Testis (tissue), 2 donors: ENCODE measurements at regions not wholly inside any gene's neighbourhood (a gene's known extent, or its start where the extent isn't known, plus 50 kb on each side); places are given as distances from the start of the nearest gene placed in this dataset.

Experiments used
- DNase-seq: peaks from one replicate; pipeline ENCODE4 v3.0.0-alpha.2; 2019
- H3K27ac ChIP-seq, 2 donors: fragments of 200-600 bp; sonication (generic); one replicate each; pipeline ENCODE4 v1.5.1; 2019
- H3K27me3 ChIP-seq: fragments of 200-600 bp; sonication (generic); one replicate; pipeline ENCODE4 v1.5.1; 2019
- H3K36me3 ChIP-seq: fragments of 200-600 bp; sonication (generic); one replicate; pipeline ENCODE4 v1.5.1; 2017; ENCODE audit warnings: low read depth; ENCODE audit errors: missing control alignments
- H3K4me1 ChIP-seq: fragments of 200-600 bp; sonication (generic); one replicate; pipeline ENCODE4 v1.5.1; 2019
- H3K4me3 ChIP-seq, 2 donors: fragments of 200-600 bp; sonication (generic); one replicate each; pipeline ENCODE4 v1.5.1; 2017 to 2019
- H3K9me3 ChIP-seq: fragments of 200-600 bp; sonication (generic); one replicate; pipeline ENCODE4 v1.5.1; 2017
- CTCF ChIP-seq, 3 experiments: fragments of 450-650 bp in 2 of 3; fragments of 200-600 bp in 1 of 3; sonication (generic) in 1 of 3; IDR thresholded peaks; one replicate each; pipeline ENCODE4 v1.5.1; 2016 to 2019; ENCODE audit warnings: antibody characterized with exemption in 3 of 3, mild to moderate bottlenecking in 2 of 3, moderate library complexity in 1 of 3
- POLR2A ChIP-seq: fragments of 450-650 bp; IDR thresholded peaks from one replicate; pipeline ENCODE4 v1.6.1; 2017; ENCODE audit warnings: antibody characterized with exemption, mild to moderate bottlenecking, moderate library complexity
- WGBS, 2 donors: methylation state at CpG; one replicate each; pipeline ENCODE4 v1.1.5; 2018; 5-methylcytosine and 5-hydroxymethylcytosine counted together
- intact Hi-C: fragments of 100-400 bp; cut with DNase I; formaldehyde crosslinking; loops from one replicate; pipeline ENCODE4 v1.15.1; 2023; ENCODE audit warnings: low total_unique reads

- intact Hi-C loops: loop anchor here (5.0 kb wide), 1 partner anchor 514 kb away; no protein-coding TSS in a partner anchor
- no peak for DNase-seq
- no peaks in the 10 kb centered on the region for H3K36me3 ChIP-seq
These were observed 367.6 kb downstream of the THBS2 start for GRCh38 chr6:168885751-168886742.

GRCh38 chr6:168885196-168885595 lies 368.4 kb downstream of the THBS2 start:
- intact Hi-C loops: loop anchor here (5.0 kb wide), 1 partner anchor 513 kb away; no protein-coding TSS in a partner anchor

More at GRCh38 chr6:168885751-168886742, 367.6 kb downstream of the THBS2 start:
- TF ChIP-seq POLR2A (no peak), CTCF (IDR thresholded peaks at IDR 0.05) (no peak)
- peaks cover 3% of the 10 kb centered on the region for H3K4me1 ChIP-seq
- 57 to 66% methylated on average over 36 to 51 of the region's 51 CpGs for WGBS, 2 donors
- no peak overlapping the region for H3K27ac ChIP-seq
- H3K27me3 ChIP-seq: no peaks in the 10 kb centered on the region
- no peaks in the 10 kb centered on the region for H3K9me3 ChIP-seq
- H3K4me3 ChIP-seq: no peak overlapping the region

DNA sequence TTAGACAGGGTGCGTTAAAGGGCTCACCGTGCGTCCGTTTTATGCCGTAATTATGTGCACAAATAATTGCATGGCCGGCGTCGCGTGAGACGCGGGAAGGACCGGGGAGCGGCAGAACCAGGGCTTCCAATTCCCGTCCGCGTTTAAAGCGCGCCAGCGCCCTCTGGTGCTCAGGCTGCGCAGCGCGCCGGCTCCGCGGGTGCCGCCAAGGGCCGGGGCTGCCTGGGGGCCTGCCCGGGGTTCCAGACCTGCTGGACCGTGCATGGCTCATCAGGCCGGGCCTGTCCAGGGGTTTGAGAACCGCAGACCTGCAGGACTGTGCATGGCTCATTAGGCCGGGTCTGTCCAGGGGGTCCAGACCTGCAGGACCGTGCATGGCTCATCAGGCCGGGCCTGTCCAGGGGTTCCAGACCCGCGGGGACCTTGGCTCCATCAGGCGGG lies 369.0 kb downstream of the THBS2 start:
- peak overlapping the region; percentile 3 to 21 for H3K4me3 ChIP-seq
- peak; percentile 86 for DNase-seq
- no peaks in the 10 kb centered on the region for H3K27me3 ChIP-seq
- TF ChIP-seq CTCF (IDR thresholded peaks at IDR 0.05) (peak; percentile 88 to 96 (median 91)), POLR2A (no peak)
- WGBS, 2 donors: 13 to 25% methylated on average over 5 to 37 of the region's 37 CpGs
- peaks cover 3% of the 10 kb centered on the region for H3K4me1 ChIP-seq
- H3K27ac ChIP-seq: no peak overlapping the region
- H3K36me3 ChIP-seq: no peaks in the 10 kb centered on the region
- H3K9me3 ChIP-seq: no peaks in the 10 kb centered on the region
- intact Hi-C loops: loop anchor here (5.0 kb wide), 1 partner anchor 512 kb away; no protein-coding TSS in a partner anchor

More at GRCh38 chr6:168885196-168885595, 368.4 kb downstream of the THBS2 start:
- DNase-seq: no peak
- Histone ChIP-seq H3K9me3 (no peaks in the 10 kb centered on the region), H3K27ac (no peak overlapping the region), H3K36me3 (no peaks in the 10 kb centered on the region), H3K4me3 (no peak overlapping the region), H3K27me3 (no peaks in the 10 kb centered on the region), H3K4me1 (peaks cover 3% of the 10 kb centered on the region)
- no peak for TF ChIP-seq POLR2A
- TF ChIP-seq CTCF (IDR thresholded peaks at IDR 0.05): no peak
- 60 to 72% methylated on average over 9 of the region's 9 CpGs for WGBS, 2 donors

DNA sequence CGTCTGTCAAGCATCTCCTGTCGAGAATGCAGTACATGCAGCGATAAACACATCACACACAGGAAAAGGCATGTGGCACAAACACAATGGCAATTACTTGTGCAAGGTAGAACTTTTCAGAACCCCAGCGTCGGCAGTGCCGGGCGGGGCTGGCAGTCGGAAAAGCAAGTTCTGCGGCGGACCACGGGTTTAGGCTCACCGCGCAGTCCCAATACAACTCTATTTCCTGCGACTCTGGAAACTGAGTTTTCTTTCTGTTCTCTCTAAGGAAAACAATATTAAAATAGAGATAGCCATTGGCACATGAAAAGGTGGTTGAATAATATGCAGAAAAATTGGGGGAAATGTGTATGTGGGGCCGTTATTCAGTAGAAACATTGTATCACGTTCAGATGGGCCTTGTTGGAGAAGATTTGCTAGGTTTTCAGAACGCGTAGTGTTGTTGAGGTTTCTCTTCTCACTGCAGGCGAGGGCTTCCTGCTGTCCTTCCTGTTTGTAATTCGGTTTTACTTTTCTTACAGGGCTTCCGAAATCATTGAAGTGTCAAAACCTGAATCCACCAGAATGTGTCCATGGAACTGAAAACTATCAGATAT lies 369.5 kb downstream of the THBS2 start:
- Histone ChIP-seq H3K27me3 (no peaks in the 10 kb centered on the region), H3K4me1 (peaks cover 3% of the 10 kb centered on the region), H3K36me3 (no peaks in the 10 kb centered on the region), H3K9me3 (no peaks in the 10 kb centered on the region), H3K4me3 (peak overlapping the region; percentile 3 to 21), H3K27ac (no peak overlapping the region)
- intact Hi-C loops: no loop called here
- DNase-seq: no peak
- TF ChIP-seq POLR2A (no peak), CTCF (IDR thresholded peaks at IDR 0.05) (no peak)
- WGBS, 2 donors: 63 to 75% methylated on average over 21 of the region's 21 CpGs
